PFSK-1 (cell line): ENCODE measurements at regions not wholly inside any gene's neighbourhood (a gene's known extent, or its start where the extent isn't known, plus 50 kb on each side); places are given as distances from the start of the nearest gene placed in this dataset.

Source experiments
- POLR2AphosphoS5 ChIP-seq: IDR thresholded peaks from 2 replicates; pipeline ENCODE4 v1.6.1; 2012; ENCODE audit warnings: low read depth, mild to moderate bottlenecking, control low read depth, low read length, moderate library complexity
- TAF1 ChIP-seq: IDR thresholded peaks from 2 replicates; pipeline ENCODE4 v1.6.1; 2012; ENCODE audit warnings: low read length, control low read depth, borderline replicate concordance; ENCODE audit not compliant: insufficient read depth
- TF ChIP-seq, protein P1 (sequence below), 2 experiments: IDR thresholded peaks; 2 replicates each; pipeline versions ENCODE4 v1.6.1 to v1.8.0; 2011 to 2012; ENCODE audit warnings: low read depth in 2 of 2, low read length in 2 of 2, control low read depth in 1 of 2, inconsistent platforms in 1 of 2, mild to moderate bottlenecking in 1 of 2, moderate library complexity in 1 of 2; ENCODE audit not compliant: insufficient read depth in 1 of 2

- TF ChIP-seq, protein P1, sequence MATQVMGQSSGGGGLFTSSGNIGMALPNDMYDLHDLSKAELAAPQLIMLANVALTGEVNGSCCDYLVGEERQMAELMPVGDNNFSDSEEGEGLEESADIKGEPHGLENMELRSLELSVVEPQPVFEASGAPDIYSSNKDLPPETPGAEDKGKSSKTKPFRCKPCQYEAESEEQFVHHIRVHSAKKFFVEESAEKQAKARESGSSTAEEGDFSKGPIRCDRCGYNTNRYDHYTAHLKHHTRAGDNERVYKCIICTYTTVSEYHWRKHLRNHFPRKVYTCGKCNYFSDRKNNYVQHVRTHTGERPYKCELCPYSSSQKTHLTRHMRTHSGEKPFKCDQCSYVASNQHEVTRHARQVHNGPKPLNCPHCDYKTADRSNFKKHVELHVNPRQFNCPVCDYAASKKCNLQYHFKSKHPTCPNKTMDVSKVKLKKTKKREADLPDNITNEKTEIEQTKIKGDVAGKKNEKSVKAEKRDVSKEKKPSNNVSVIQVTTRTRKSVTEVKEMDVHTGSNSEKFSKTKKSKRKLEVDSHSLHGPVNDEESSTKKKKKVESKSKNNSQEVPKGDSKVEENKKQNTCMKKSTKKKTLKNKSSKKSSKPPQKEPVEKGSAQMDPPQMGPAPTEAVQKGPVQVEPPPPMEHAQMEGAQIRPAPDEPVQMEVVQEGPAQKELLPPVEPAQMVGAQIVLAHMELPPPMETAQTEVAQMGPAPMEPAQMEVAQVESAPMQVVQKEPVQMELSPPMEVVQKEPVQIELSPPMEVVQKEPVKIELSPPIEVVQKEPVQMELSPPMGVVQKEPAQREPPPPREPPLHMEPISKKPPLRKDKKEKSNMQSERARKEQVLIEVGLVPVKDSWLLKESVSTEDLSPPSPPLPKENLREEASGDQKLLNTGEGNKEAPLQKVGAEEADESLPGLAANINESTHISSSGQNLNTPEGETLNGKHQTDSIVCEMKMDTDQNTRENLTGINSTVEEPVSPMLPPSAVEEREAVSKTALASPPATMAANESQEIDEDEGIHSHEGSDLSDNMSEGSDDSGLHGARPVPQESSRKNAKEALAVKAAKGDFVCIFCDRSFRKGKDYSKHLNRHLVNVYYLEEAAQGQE (IDR thresholded peaks at IDR 0.05; ENCODE audit: insufficient read depth in 1 of 2, low read depth in 2 of 2, low read length in 2 of 2), result no peak
- TF ChIP-seq TAF1 (no peak), POLR2AphosphoS5 (no peak)
Measured at GRCh38 chr20:22501566-22502344, 82.6 kb downstream of the FOXA2 start.
